Activated CD4-positive, alpha-beta memory T cell treated with anti-CD3 and anti-CD28 coated beads for 36 hours (primary cell): ENCODE measurements at regions not wholly inside any gene's neighbourhood (a gene's known extent, or its start where the extent isn't known, plus 50 kb on each side); places are given as distances from the start of the nearest gene placed in this dataset.

Experiments used
- CTCF ChIA-PET: fragments of 350-600 bp; sonication (Branson Sonifier 250); formaldehyde crosslinking; loops from one replicate; lab custom pipeline; 2021; ENCODE audit warnings: antibody characterized with exemption, inconsistent platforms; lab: Charles Lee
- POLR2A ChIA-PET: fragments of 350-600 bp; sonication (Branson Sonifier 250); formaldehyde crosslinking; loops from one replicate; lab custom pipeline; 2021; ENCODE audit warnings: antibody characterized with exemption; lab: Charles Lee
- DNase-seq: peaks from one replicate; pipeline ENCODE4 v3.0.0-alpha.2; 2020
- H3K27ac Mint-ChIP-seq: one replicate; pipeline ENCODE4 v1.8.0; 2021; ENCODE audit warnings: mixed read lengths
- H3K27me3 Mint-ChIP-seq: one replicate; pipeline ENCODE4 v1.8.0; 2021; ENCODE audit warnings: mixed read lengths
- H3K36me3 Mint-ChIP-seq: one replicate; pipeline ENCODE4 v1.8.0; 2021; ENCODE audit warnings: mixed read lengths
- H3K4me1 Mint-ChIP-seq: one replicate; pipeline ENCODE4 v1.8.0; 2021; ENCODE audit warnings: low read depth, mixed read lengths
- H3K4me3 Mint-ChIP-seq: one replicate; pipeline ENCODE4 v1.8.0; 2021; ENCODE audit warnings: mild to moderate bottlenecking, mixed read lengths
- H3K9me3 Mint-ChIP-seq: one replicate; pipeline ENCODE4 v1.8.0; 2021; ENCODE audit warnings: mixed read lengths
- intact Hi-C: fragments of 100-400 bp; cut with micrococcal nuclease; formaldehyde crosslinking; loops from one replicate; pipeline ENCODE4 v1.15.1; 2023

DNA sequence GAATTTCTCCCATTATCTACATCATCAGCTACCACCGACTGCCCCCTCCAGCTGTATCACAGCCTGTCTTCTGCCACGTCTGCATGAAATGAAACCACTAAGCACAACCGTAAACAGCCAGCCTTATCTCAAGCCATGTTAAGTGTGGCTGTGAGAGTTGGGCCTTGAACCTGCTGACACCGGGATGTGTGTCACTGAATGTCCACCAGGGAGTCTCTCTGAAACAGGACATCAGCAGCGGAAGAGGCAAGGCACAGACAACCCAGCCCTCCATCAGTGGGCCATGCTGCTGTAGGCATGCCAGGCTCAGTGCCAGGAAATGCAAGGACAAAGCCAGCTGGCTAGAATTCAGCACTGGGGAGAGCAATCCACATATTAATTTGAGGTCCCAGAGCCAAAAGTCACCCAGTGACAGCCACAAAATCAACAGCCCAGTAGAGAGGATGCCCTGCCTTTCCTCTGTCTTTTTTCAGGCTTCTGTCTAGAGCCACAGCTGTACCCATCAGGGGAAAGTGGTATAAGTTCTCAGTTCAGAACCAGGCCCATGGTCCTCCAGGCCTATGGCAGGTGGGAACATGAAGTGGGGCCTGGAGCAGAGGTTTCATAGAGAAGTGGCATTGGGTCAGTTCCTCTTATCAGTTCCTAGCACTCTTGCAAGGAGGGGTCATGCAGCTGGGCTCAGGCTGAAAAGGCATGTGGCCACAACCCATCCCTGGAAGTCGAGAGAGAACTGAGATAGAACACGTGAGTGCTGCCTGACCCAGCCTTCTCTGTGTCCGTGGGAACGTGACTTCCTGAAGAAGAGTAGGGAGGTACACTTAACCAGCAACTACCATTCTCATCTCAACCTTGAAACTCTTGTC is 199.4 kb downstream of the ESM1 start:
- ChIA-PET CTCF (no interaction called here), POLR2A (no interaction called here)
- no peak overlapping the region for H3K27ac Mint-ChIP-seq
- H3K36me3 Mint-ChIP-seq, result peaks cover 3% of the 10 kb centered on the region
- intact Hi-C loops, result no loop called here
- no peak overlapping the region for H3K4me3 Mint-ChIP-seq
- peaks cover 7% of the 10 kb centered on the region for H3K9me3 Mint-ChIP-seq
- no peaks in the 10 kb centered on the region for H3K4me1 Mint-ChIP-seq
- DNase-seq, result no peak
- peaks cover under 1% of the 10 kb centered on the region for H3K27me3 Mint-ChIP-seq

DNA sequence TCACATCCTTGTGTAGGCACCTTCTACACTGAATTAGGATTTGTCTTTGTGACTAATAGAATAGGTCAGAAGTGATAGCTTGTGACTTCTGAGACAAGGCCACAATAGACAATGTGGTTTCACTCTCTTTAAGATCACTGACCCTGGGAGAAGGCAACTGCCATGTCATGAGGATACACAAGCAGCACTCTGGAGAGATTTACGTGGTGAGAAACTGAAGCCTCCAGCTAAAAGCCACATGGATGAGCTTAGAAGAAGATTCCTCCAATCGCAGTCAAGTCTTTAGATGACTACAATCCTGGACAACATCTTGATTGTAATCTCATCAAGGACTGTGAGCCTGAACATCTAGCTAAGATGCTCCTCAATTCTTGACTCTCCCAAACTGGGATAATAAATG is 206.6 kb downstream of the ESM1 start:
- peaks cover 3% of the 10 kb centered on the region for H3K36me3 Mint-ChIP-seq
- H3K27me3 Mint-ChIP-seq, result peaks cover 5% of the 10 kb centered on the region
- DNase-seq, result no peak
- ChIA-PET POLR2A (no interaction called here), CTCF (no interaction called here)
- no peak overlapping the region for H3K4me3 Mint-ChIP-seq
- H3K4me1 Mint-ChIP-seq, result no peaks in the 10 kb centered on the region
- intact Hi-C loops, result no loop called here
- peaks cover 4% of the 10 kb centered on the region for H3K9me3 Mint-ChIP-seq
- no peak overlapping the region for H3K27ac Mint-ChIP-seq

DNA sequence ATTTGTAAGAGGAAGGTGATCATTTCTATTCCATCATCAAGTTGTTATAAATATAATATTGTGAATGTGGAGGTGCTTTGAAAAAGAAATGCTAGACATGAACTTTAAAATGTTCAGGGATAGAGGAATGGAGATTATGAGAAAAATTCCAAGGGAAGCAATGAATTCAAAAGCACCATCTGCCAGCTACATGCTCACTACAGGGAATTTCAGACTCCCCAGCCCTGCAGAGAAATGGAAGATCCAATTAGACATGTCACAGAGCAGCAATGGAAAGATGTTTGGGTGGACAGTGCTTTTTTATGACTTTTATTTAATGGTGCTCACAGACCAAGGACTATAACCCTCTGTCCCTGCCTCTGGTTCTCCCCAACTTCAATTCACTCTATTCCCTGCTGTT is 209.7 kb downstream of the ESM1 start:
- intact Hi-C loops, result no loop called here
- ChIA-PET CTCF (no interaction called here), POLR2A (no interaction called here)
- no peak for DNase-seq
- H3K27ac Mint-ChIP-seq, result no peak overlapping the region
- H3K36me3 Mint-ChIP-seq, result no peaks in the 10 kb centered on the region
- peaks cover 5% of the 10 kb centered on the region for H3K27me3 Mint-ChIP-seq
- no peaks in the 10 kb centered on the region for H3K4me1 Mint-ChIP-seq
- H3K4me3 Mint-ChIP-seq, result no peak overlapping the region
- H3K9me3 Mint-ChIP-seq, result no peaks in the 10 kb centered on the region

DNA sequence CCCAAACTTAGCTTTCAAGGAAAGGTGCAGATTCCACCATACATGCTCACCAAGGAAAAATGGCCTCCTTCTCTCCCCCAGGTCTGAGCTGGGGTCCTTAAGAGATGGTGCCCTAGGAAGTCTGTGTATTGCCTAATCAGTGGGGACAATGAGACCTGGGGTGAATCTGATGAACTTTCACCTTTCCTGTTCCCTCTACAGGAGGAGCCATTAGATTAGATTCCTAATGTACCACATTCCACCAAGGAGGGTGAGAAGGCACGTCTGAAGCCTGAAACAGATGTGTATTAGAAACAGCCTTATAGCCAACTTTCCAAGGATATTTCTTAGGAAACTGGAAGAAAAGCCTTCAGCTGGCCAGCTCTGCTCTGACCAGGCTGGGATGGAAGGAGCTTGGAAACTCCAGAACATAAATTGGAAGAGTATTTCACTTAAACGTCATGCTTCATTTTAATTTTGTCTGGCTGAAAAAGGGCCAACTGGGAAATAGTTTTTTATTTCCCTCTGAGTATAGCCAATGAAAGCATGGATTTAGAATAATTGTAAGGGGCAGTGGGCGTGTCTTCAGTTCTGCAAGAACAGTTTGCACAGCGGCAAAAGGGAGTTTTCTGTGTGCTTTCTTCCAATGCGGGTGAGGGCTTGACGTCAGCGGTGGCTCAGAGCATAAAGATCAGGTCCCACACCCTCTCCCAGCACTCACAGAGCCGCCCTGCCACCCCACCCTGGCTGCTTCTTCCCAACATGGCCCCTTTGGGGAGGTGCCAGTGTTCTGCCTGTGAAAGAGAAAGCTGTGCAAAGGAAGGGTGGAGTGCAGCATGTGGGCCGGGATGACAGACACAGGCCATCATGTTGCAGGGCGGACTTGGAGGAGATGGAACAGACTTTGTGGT is 210.9 kb downstream of the ESM1 start:
- CTCF ChIA-PET, result no interaction called here
- POLR2A ChIA-PET, result no interaction called here

DNA sequence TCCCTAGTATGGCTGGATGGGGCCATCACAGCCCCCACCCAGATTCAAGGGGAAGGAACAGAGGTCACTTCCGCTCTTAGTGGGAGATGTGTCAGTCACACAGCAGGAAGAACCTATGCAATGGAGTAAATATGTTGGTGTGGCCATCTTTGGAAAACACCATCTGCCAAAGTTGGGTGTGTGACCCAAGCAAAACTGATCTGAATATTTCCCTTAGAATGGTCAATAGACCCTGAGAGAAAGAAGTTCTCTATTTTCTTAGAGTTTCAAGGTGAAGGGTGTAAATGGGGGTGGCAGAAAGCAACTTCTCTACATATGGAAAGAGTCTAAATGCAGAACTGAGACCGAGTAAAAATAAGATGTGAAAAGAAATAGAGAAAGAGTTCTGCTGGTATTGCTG is 212.7 kb downstream of the ESM1 start:
- peaks cover 4% of the 10 kb centered on the region for H3K27me3 Mint-ChIP-seq
- H3K4me1 Mint-ChIP-seq, result no peaks in the 10 kb centered on the region
- H3K4me3 Mint-ChIP-seq, result no peak overlapping the region
- ChIA-PET POLR2A (no interaction called here), CTCF (no interaction called here)
- no peaks in the 10 kb centered on the region for H3K9me3 Mint-ChIP-seq
- no peaks in the 10 kb centered on the region for H3K36me3 Mint-ChIP-seq
- intact Hi-C loops, result no loop called here
- no peak for DNase-seq
- H3K27ac Mint-ChIP-seq, result no peak overlapping the region

More for the DNA sequence above, 210.9 kb downstream of the ESM1 start:
- Mint-ChIP-seq H3K27ac (no peak overlapping the region), H3K4me1 (no peaks in the 10 kb centered on the region), H3K36me3 (no peaks in the 10 kb centered on the region), H3K27me3 (peaks cover 5% of the 10 kb centered on the region), H3K4me3 (no peak overlapping the region), H3K9me3 (no peaks in the 10 kb centered on the region)
- DNase-seq, result no peak
- intact Hi-C loops, result no loop called here

DNA sequence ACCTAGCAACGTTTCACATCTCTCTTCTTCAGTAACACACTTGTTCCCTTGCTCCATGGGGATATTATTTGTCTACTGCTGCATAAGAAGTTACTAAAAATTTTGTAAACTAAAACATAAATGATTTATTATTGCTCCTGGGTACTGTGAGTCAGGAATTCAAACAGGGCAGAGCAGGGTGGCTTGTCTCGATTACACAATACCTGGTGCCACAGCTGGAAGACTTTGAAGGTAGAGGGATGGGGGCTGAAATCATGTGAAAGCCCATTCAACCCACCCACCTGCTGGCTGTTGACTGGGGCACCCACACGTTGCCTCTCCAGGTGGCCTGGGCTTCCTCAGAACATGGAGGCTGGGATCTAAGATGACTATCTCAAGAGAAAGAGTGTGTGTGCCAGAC is 213.2 kb downstream of the ESM1 start:
- ChIA-PET POLR2A (no interaction called here), CTCF (interaction anchor here (1.6 kb wide), 1 partner anchor 73 kb away, joined by 4 read pairs; no protein-coding TSS in a partner anchor)
- H3K4me3 Mint-ChIP-seq, result no peak overlapping the region
- H3K9me3 Mint-ChIP-seq, result no peaks in the 10 kb centered on the region
- DNase-seq, result no peak
- H3K36me3 Mint-ChIP-seq, result no peaks in the 10 kb centered on the region
- intact Hi-C loops, result no loop called here
- no peaks in the 10 kb centered on the region for H3K4me1 Mint-ChIP-seq
- no peak overlapping the region for H3K27ac Mint-ChIP-seq
- peaks cover 2% of the 10 kb centered on the region for H3K27me3 Mint-ChIP-seq

DNA sequence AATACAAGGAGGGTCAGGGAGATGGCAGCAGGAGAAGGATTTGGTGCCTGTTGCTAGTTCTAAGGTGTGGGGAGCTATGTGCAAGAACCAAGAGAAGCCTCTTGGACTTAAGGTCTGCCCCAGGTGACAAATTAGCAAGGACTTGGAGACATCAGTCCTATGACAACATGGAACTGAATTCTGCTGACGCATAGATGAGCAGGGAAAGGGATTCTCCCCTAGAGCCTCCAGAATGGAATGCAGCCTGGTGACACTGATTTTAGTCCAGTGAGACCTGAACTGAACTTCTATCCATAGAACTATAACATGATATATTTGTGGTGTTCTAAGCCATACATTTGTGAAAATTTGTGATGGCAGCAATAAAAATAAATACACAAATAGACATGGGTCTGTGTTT is 215.6 kb downstream of the ESM1 start:
- H3K36me3 Mint-ChIP-seq, result no peaks in the 10 kb centered on the region
- ChIA-PET CTCF (interaction anchor here (1.0 to 1.4 kb wide), 3 partner anchors 22 to 280 kb away, joined by 3 read pairs; partner anchors contain the start of gene SNX18), POLR2A (no interaction called here)
- no peak for DNase-seq
- no peaks in the 10 kb centered on the region for H3K27me3 Mint-ChIP-seq
- H3K4me3 Mint-ChIP-seq, result no peak overlapping the region
- intact Hi-C loops, result no loop called here
- no peaks in the 10 kb centered on the region for H3K9me3 Mint-ChIP-seq
- no peak overlapping the region for H3K27ac Mint-ChIP-seq
- H3K4me1 Mint-ChIP-seq, result no peaks in the 10 kb centered on the region

DNA sequence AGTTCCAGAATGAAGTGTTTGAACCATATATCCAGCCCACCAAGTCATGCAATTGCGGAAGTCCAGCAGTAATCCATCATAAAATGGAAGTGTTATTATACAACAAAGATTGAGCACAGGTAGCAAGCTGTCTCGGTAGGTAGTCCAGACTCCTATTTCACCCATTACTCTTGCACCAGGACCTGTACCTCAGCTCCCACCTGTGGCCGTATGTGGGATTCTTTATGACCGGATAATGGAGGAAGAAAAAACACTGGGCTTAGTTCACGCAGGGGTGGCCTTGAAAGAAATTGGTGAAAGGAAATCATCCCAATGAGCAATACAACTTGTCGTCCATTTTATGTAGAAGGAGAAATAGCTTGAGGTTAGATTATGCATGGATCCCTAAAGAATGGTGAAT is 216.3 kb downstream of the ESM1 start:
- POLR2A ChIA-PET, result no interaction called here
- no peak overlapping the region for H3K4me3 Mint-ChIP-seq
- no peaks in the 10 kb centered on the region for H3K27me3 Mint-ChIP-seq
- H3K36me3 Mint-ChIP-seq, result no peaks in the 10 kb centered on the region
- no peak for DNase-seq
- intact Hi-C loops, result no loop called here
- CTCF ChIA-PET, result interaction anchor here (0.8 to 1.4 kb wide), 4 partner anchors 23 to 280 kb away, joined by 3 read pairs; partner anchors contain the start of gene SNX18
- no peaks in the 10 kb centered on the region for H3K9me3 Mint-ChIP-seq
- no peak overlapping the region for H3K27ac Mint-ChIP-seq
- no peaks in the 10 kb centered on the region for H3K4me1 Mint-ChIP-seq

DNA sequence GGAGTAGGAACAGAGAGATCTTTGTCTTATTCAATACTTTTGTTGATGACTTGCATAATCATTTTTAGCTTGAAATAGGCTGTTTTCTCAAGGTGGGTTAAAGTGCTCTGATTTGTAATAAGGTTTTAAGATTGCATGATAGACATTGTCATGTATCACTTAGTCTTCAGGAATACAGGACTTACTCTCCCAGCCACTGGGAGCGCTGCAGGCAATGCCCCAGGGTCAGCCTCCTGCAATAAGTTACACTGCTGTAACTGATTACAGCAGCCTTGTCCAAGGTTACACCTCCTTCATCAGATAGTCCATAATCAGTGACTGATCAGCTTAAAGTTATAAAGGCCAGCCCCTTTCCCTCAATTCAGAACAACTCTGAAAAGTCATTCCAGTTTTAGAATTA is 218.6 kb downstream of the ESM1 start:
- CTCF ChIA-PET, result interaction anchor here (0.6 kb wide), 1 partner anchor 241 kb away, joined by 3 read pairs; no protein-coding TSS in a partner anchor
- no peaks in the 10 kb centered on the region for H3K27me3 Mint-ChIP-seq

DNA sequence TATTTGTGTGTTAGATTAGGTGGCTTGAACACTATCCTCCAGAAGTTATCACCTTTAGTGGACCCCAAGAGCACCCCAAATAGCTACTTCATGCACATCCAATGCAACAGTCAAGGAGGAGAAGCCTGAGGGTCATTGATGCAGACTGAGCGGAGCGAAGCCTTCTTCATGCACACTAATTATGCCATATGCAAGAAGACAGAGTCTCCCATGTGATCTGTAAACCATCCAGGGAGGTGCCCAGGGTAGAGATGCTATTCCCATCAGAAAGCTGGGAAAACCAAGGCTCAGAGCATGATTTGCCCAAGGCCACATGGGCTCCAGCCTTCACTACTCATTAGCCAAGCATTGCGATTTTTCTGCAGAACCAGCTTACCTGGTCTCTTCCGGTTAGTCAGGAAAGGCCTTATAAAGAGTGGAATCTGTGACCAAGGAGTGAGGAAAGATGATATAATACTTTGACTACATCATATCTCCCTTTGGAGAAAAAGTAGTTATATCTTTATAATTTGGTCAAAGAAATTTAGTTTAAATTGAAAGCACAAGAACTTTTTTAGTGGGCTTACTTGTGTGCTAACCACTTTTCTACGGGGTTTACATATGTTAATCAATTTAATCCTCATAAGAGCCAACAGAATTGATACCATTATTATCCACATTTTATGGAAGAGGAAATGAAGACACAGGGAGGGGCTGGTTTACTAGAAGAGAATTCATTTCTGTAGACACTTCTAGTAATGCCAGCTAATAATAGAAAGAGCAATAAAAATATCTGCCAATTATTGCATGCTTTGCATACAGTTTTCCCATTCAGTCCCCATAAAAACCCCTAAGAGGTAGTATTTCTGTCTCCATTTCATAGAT is 220.0 kb downstream of the ESM1 start:
- Mint-ChIP-seq H3K36me3 (no peaks in the 10 kb centered on the region), H3K4me1 (peaks cover 3% of the 10 kb centered on the region), H3K27me3 (no peaks in the 10 kb centered on the region), H3K9me3 (no peaks in the 10 kb centered on the region), H3K27ac (no peak overlapping the region), H3K4me3 (no peak overlapping the region)
- CTCF ChIA-PET, result interaction anchor here (0.7 to 1.4 kb wide), 2 partner anchors 249 to 339 kb away, joined by 3 read pairs; no protein-coding TSS in a partner anchor
- POLR2A ChIA-PET, result no interaction called here
- intact Hi-C loops, result no loop called here
- DNase-seq, result no peak

More for the DNA sequence above, 218.6 kb downstream of the ESM1 start:
- no peak for DNase-seq
- POLR2A ChIA-PET, result no interaction called here
- Mint-ChIP-seq H3K27ac (no peak overlapping the region), H3K36me3 (no peaks in the 10 kb centered on the region), H3K4me1 (no peaks in the 10 kb centered on the region), H3K9me3 (no peaks in the 10 kb centered on the region), H3K4me3 (no peak overlapping the region)
- intact Hi-C loops, result no loop called here

DNA sequence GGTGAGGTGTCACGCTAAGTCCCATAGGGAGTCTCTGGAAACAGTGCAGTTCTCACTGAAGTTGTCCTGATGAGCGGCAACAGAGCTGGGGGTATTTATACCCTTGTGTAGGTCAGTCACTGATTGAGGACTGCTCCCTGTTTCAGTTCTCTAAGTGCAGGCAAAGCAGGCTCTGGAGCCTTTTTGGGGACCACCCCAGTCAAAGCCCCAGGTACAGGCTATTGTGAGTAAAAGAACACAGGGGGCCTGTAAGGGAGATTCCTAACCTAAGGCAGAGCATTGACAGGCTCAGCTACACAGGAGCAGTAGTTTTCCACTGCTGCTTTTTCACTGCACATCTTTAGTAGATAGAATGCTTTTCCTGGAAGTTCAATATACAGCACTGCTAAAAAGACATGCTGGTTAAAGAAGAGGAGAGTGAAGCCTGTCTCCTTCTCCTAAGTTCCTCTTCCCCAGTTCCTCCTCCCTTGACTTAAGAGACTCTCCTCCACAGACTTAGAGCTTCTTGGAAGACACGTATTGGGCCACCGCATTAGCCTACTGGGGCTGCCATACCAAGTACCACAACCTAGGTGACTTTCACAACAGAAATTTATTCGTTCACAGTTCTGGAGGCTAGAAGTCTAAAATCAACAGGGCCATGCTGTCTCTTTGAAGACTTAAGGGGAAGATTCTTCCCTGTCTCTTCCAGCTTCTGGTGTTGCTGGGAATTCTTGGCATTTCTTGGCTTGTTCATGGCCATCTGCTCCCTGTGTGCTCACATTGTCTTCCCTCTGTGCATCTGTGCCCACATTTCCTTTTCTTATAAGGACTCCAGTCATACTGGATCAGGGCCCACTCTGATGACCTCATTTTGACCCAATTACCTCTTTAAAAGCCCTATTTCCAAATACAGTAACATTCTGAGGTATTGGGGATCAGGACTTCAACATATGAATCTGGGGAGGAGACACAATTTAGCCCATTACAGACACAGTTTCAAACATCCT is 221.0 kb downstream of the ESM1 start:
- H3K27me3 Mint-ChIP-seq, result no peaks in the 10 kb centered on the region
- H3K27ac Mint-ChIP-seq, result no peak overlapping the region
- H3K4me1 Mint-ChIP-seq, result peaks cover 3% of the 10 kb centered on the region
- DNase-seq, result no peak
- ChIA-PET POLR2A (no interaction called here), CTCF (interaction anchor here (0.7 to 1.4 kb wide), 2 partner anchors 248 to 340 kb away, joined by 3 read pairs; no protein-coding TSS in a partner anchor)
- H3K4me3 Mint-ChIP-seq, result no peak overlapping the region
- intact Hi-C loops, result no loop called here
- no peaks in the 10 kb centered on the region for H3K36me3 Mint-ChIP-seq
- H3K9me3 Mint-ChIP-seq, result no peaks in the 10 kb centered on the region
